ENCODE measurements at regions not wholly inside any gene's neighbourhood (a gene's known extent, or its start where the extent isn't known, plus 50 kb on each side); places are given as distances from the start of the nearest gene placed in this dataset.

GRCh38 chr2:41101281-41101680, 649.4 kb upstream of the SLC8A1 start:
- Histone ChIP-seq H2AFZ (ENCODE audit: control insufficient read depth, low read depth, low read length) (no peak overlapping the region), H3K9me3 (replicated peaks; ENCODE audit: control insufficient read depth, insufficient read depth, low read length) (no peaks in the 10 kb centered on the region), H3K36me3 (ENCODE audit: control insufficient read depth in 2 of 2, insufficient read depth in 2 of 2, low read length in 1 of 2) (no peaks in the 10 kb centered on the region), H4K20me1 (ENCODE audit: control insufficient read depth, insufficient read depth) (no peaks in the 10 kb centered on the region), H3K79me2 (ENCODE audit: control insufficient read depth, insufficient read depth, low read length) (no peaks in the 10 kb centered on the region), H3K4me1 (ENCODE audit: control insufficient read depth, insufficient read depth, low read length) (no peaks in the 10 kb centered on the region), H3K9ac (ENCODE audit: control insufficient read depth, insufficient read depth, low read length) (no peak overlapping the region), H3K27me3 (replicated peaks in 1 of 2; ENCODE audit: control insufficient read depth in 2 of 2, insufficient read depth in 2 of 2, low read length in 1 of 2) (no peaks in the 10 kb centered on the region), H3K4me2 (ENCODE audit: control insufficient read depth, insufficient read depth) (no peak overlapping the region), H3K27ac (ENCODE audit: control insufficient read depth, insufficient read depth) (no peak overlapping the region), H3K4me3 (no peak overlapping the region)
- ChIA-PET RAD21 (ENCODE audit: unreplicated experiment) (no interaction called here), POLR2A (no interaction called here), CTCF (interaction anchor here (0.6 kb wide), 1 partner anchor 10 kb away, joined by 3 read pairs; no protein-coding TSS in a partner anchor), SMC1A (ENCODE audit: uncharacterized antibody, unreplicated experiment) (interaction anchor here (0.9 kb wide), 1 partner anchor 16 kb away, joined by 3 read pairs; no protein-coding TSS in a partner anchor)
- ATAC-seq (no peak), DNase-seq (ENCODE audit: low read depth, low spot score) (no peak), FAIRE-seq (no peak)
- no TSS peak for BruUV-seq (replicated peaks)
- intact Hi-C loops (cut with micrococcal nuclease; ENCODE audit: unreplicated experiment): no loop called here
- WGBS (ENCODE audit: insufficient coverage, insufficient replicate concordance, low lambda C conversion rate, missing lambda C conversion rate): 36% methylated on average over 1 of the region's 1 CpG
- in situ Hi-C loops (cut with MboI): no loop called here
- TF ChIP-seq CTCF (IDR thresholded peaks at IDR 0.05 in 2 of 3, conservative IDR thresholded peaks at IDR 0.05 in 1 of 3; ENCODE audit: control insufficient read depth in 2 of 3, extremely low read depth in 1 of 3, insufficient read depth in 1 of 3, low read depth in 3 of 3, low read length in 3 of 3) (no peak), BCL3 (IDR thresholded peaks at IDR 0.05; ENCODE audit: borderline replicate concordance, insufficient read depth, low read depth, low read length, poor library complexity, severe bottlenecking) (no peak), TBL1XR1 (IDR thresholded peaks at IDR 0.05; ENCODE audit: low read depth, low read length) (no peak), SMAD5 (IDR thresholded peaks at IDR 0.05; ENCODE audit: low read depth) (no peak), HDAC2 (IDR thresholded peaks at IDR 0.05) (no peak), PML (IDR thresholded peaks at IDR 0.05; ENCODE audit: low read length) (no peak), RAD51 (IDR thresholded peaks at IDR 0.05) (no peak), JUNB (IDR thresholded peaks at IDR 0.05) (no peak), TARDBP (IDR thresholded peaks at IDR 0.05; ENCODE audit: borderline replicate concordance) (no peak), STAT3 (IDR thresholded peaks at IDR 0.05; ENCODE audit: low read depth, low read length) (no peak), BCL11A (IDR thresholded peaks at IDR 0.05; ENCODE audit: low read depth, low read length) (no peak), RCOR1 (conservative IDR thresholded peaks at IDR 0.05; ENCODE audit: low read depth, low read length) (no peak), MLLT1 (IDR thresholded peaks at IDR 0.05) (no peak), SMAD1 (IDR thresholded peaks at IDR 0.05; ENCODE audit: low read depth, partially characterized antibody) (no peak), ZNF24 (IDR thresholded peaks at IDR 0.05) (no peak), NFXL1 (IDR thresholded peaks at IDR 0.05; ENCODE audit: borderline replicate concordance) (no peak), HDAC6 (IDR thresholded peaks at IDR 0.05; ENCODE audit: unreplicated experiment) (no peak), POLR2AphosphoS5 (IDR thresholded peaks at IDR 0.05; ENCODE audit: low read length) (no peak), RBBP5 (conservative IDR thresholded peaks at IDR 0.05) (no peak)

Data from GM12878 (cell line).